Spleen (tissue), 7 donors: ENCODE measurements at regions not wholly inside any gene's neighbourhood (a gene's known extent, or its start where the extent isn't known, plus 50 kb on each side); places are given as distances from the start of the nearest gene placed in this dataset.

ENCODE experiments used
- CTCF ChIP-seq, 11 experiments: fragments of 200-600 bp in 7 of 11; fragments of 450-650 bp in 4 of 11; sonication (generic) in 4 of 11; IDR thresholded peaks in 8 of 11; conservative IDR thresholded peaks in 3 of 11; 1 replicate in 7 of 11; 2 replicates in 4 of 11; pipeline versions ENCODE4 v1.4.0 to v1.8.0; 2016 to 2021; ENCODE audit warnings: antibody characterized with exemption in 11 of 11, inconsistent platforms in 4 of 11, mild to moderate bottlenecking in 1 of 11
- POLR2A ChIP-seq, 3 donors: fragments of 450-650 bp; IDR thresholded peaks; one replicate each; pipeline ENCODE4 v1.5.1; 2017; ENCODE audit warnings: antibody characterized with exemption in 3 of 3, mild to moderate bottlenecking in 1 of 3
- POLR2AphosphoS5 ChIP-seq, 3 donors: sonication (generic); formaldehyde crosslinking; IDR thresholded peaks; one replicate each; pipeline ENCODE4 v1.5.1; 2017; ENCODE audit warnings: antibody characterized with exemption in 3 of 3
- donor health status: DM: no; HTN: no; CAD: no; lungs with moderate emphysema.
- donor health status: DM: no; HTN: no; CAD: no.
- donor health status: DM: no; HTN: no; CAD: no.

- TF ChIP-seq CTCF (IDR thresholded peaks at IDR 0.05 in 8 of 11, conservative IDR thresholded peaks at IDR 0.05 in 3 of 11) (no peak), POLR2A (IDR thresholded peaks at IDR 0.05) (no peak), POLR2AphosphoS5 (IDR thresholded peaks at IDR 0.05) (no peak)
Observed at GRCh38 chr21:41675574-41675973, 91.3 kb downstream of the RIPK4 start.
